GM19043 (cell line): ENCODE measurements at regions not wholly inside any gene's neighbourhood (a gene's known extent, or its start where the extent isn't known, plus 50 kb on each side); places are given as distances from the start of the nearest gene placed in this dataset.

Experiments used
- ATAC-seq: cut with Tn5 transposase; IDR thresholded peaks from one replicate; pipeline ENCODE4 v1.9.1; 2021; ENCODE audit warnings: low read depth; ENCODE audit not compliant: unreplicated experiment

- no peak for ATAC-seq
Measured at GRCh38 chr12:24197532-24197931, 248.1 kb upstream of the SOX5 start.

- ATAC-seq: no peak
Measured at GRCh38 chr12:24195063-24195462, 245.6 kb upstream of the SOX5 start.

GRCh38 chr12:24191117-24191516 lies 241.6 kb upstream of the SOX5 start:
- no peak for ATAC-seq

GRCh38 chr12:24185782-24186181 lies 236.3 kb upstream of the SOX5 start:
- ATAC-seq: no peak

- ATAC-seq: peak; percentile 77
Measured at GRCh38 chr12:24177889-24178288, 228.4 kb upstream of the SOX5 start.

- no peak for ATAC-seq
Measured at GRCh38 chr12:24175929-24176328, 226.5 kb upstream of the SOX5 start.

GRCh38 chr12:24175284-24175683 lies 225.8 kb upstream of the SOX5 start:
- no peak for ATAC-seq

GRCh38 chr12:24173067-24173466 lies 223.6 kb upstream of the SOX5 start:
- no peak for ATAC-seq

GRCh38 chr12:24172773-24173066 lies 223.2 kb upstream of the SOX5 start:
- no peak for ATAC-seq

GRCh38 chr12:24172031-24172772 lies 222.7 kb upstream of the SOX5 start:
- ATAC-seq: peak; percentile 77

- no peak for ATAC-seq
Measured at GRCh38 chr12:24155042-24155441, 205.6 kb upstream of the SOX5 start.

- ATAC-seq: no peak
Measured at GRCh38 chr12:24153079-24153478, 203.6 kb upstream of the SOX5 start.

GRCh38 chr12:24152270-24152669 lies 202.8 kb upstream of the SOX5 start:
- no peak for ATAC-seq

- no peak for ATAC-seq
Measured at GRCh38 chr12:24143928-24144327, 194.5 kb upstream of the SOX5 start.

- no peak for ATAC-seq
Measured at GRCh38 chr12:24139035-24139434, 189.6 kb upstream of the SOX5 start.

GRCh38 chr12:24138041-24138440 lies 188.6 kb upstream of the SOX5 start:
- no peak for ATAC-seq

- no peak for ATAC-seq
Measured at GRCh38 chr12:24135158-24135850, 185.8 kb upstream of the SOX5 start.

- no peak for ATAC-seq
Measured at GRCh38 chr12:24134092-24134491, 184.6 kb upstream of the SOX5 start.

- ATAC-seq: no peak
Measured at GRCh38 chr12:24133384-24133783, 183.9 kb upstream of the SOX5 start.

GRCh38 chr12:24127919-24128721 lies 178.7 kb upstream of the SOX5 start:
- peak; percentile 88 for ATAC-seq

- ATAC-seq: no peak
Measured at GRCh38 chr12:24125280-24125679, 175.8 kb upstream of the SOX5 start.

- ATAC-seq: no peak
Measured at GRCh38 chr12:24121911-24122310, 172.4 kb upstream of the SOX5 start.
